Stimulated activated CD4-positive, alpha-beta T cell treated with anti-CD3 and anti-CD28 coated beads, Interleukin-1b, Interleukin-23, amount 100 ng/mL, for 1 hour (primary cell): ENCODE measurements at regions not wholly inside any gene's neighbourhood (a gene's known extent, or its start where the extent isn't known, plus 50 kb on each side); places are given as distances from the start of the nearest gene placed in this dataset.
"Not testable (repeated sequence)": the region's sequence is repeated elsewhere in the genome, so short reads cannot be mapped to it uniquely, and the experiment has no call there.

Experiments
- DNase-seq, 2 donors: peaks; one replicate each; pipeline ENCODE4 v3.0.0-alpha.2; 2020; ENCODE audit warnings: low read depth in 2 of 2

DNA sequence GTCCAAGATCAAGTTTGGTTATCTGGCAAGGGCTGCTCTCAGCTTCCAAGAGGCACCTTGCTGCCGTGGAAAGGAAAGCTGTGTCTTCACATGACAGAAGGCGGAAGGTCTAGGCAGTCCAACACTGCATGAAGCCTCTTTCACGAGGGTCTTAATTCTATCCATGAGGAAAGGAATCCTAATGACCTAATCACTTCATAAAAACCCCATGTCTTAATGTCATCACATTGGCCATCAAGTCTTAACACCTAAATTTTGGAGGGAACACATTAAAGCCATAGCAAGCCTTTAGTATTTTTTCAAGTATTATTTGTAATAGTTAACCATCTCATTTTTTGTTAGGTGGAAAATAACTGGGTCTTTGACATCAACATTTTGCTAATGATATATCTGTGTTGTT, 858.3 kb downstream of the FLRT2 start:
- no peak for DNase-seq

DNA sequence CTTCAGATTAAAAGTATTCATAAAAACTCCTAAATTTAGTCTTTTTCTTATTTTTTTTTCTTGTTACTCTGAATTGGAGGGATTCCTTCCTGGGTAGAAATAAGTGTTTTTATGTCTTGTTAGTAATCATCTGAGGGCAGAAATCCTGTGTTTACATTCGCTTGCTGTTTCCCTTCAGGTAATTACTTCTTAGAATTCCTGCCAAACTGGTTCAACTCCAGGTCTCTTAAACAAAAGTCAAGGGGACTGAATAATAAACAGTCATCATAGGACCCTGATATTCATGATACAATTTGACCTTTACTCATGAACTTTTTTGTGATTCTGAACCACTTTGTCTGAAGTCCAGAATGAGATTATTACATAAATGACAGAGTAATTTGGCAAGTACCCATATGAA, 843.9 kb downstream of the FLRT2 start:
- no peak for DNase-seq

DNA sequence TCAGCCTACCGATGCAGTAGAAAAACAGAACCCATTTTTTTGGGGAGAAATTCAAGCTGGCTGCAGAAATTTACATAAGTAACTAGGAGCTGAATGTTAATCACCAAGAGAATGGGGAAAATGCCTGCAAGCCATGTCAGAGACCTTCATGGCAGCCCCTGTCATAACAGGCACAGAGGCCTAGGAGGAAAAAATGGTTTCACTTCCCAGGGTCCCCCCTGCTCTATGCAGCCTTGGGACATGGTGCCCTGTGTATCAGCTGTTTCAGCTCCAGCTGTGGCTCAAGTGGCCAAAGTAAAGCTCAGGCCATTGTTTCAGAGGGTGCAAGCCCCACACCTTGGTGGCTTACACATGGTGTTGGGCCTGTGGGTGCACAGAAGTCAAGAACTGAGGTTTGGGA, 842.5 kb downstream of the FLRT2 start:
- no peak for DNase-seq

DNA sequence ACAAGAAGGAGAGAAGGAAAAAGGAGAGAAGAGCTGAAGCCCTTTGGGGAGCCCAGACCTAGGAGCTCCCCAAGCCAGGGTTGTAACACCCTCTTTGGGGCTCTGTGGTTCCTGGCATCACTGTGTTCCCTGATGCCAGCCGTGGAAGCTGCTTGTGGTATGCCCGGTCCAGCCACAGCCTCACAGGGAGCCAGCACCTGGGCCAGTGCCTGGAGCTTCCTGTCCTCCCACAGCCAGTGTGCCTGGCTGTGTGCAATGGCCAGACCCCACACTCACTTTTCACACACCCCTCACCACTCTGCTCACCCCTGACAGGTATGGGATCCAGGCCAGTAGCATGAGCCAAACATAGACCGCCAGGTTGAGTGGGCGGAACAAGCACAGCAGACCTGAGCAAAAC, 834.7 kb downstream of the FLRT2 start:
- DNase-seq, result no peak

DNA sequence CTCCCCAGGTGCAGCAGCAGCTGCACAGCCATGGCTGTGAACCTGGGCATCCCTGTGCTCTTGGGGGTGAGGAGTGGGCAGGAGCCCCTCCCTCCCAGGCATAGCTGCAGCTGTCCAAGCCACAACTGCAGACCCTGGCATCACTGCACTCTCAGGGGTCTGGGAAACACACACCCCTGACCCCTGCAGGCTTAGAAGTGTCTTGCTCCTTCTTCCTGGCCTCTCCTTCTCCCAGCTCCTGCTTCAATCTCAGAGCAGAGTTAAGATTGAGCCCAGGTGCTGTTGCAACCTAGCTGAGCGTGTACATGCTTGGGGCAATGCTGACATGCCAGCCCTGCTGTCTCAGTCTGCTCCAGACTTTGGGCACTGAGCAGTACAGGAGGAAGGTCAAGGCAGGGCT, 833.6 kb downstream of the FLRT2 start:
- DNase-seq, result no peak

DNA sequence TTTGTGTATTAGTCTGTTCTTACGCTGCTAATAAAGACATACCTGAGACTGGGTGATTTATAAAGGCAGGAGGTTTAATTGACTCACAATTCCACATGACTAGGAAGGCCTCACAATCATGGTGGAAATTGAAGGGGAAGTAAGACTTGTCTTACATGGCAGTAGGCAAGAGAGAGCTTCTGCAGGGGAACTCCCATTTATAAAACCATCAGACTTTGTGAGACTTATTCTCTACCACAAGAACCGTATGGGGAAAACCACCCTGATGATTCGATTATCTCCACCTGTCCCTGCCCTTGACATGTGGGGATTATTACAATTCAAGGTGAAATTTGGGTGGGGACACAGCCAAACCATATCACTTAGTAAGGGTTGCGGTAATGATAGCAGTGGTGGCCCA, 833.1 kb downstream of the FLRT2 start:
- no peak for DNase-seq

DNA sequence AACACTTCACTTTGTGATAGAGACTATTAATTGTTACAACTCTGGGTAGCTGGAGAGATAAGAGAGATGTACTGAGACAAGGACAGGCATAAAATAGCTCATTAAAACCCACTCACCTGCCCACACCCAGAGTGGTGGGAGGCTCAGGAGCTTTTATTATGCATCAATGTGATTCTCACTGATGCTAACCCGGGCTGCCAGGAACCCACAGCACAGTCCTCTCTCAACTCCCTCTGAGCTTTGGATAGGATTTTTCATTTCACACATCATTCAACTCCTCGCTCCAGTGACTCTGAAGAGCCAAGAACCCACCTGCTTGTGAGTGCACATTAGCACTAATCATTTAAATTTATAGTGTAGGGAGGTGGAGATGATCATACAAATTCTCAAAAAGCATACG, 827.9 kb downstream of the FLRT2 start:
- no peak for DNase-seq

DNA sequence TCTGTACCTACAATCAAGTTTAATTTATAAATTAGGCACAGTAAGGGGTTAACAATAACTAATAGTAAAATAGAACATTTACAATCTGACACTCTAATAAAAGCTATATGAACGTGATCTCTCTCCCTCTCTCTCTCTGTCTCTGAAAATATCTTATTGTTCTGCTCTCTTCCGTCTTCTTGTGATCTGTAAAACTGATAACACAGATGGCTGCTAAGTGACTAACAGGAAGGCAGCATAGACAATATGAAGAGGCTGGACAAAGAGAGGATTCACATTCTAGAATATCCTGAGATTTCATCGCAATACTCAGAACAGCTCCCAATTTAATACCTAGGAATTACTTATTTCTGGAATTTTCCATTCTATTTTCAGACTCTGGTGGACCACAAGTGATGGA, 827.2 kb downstream of the FLRT2 start:
- DNase-seq, result no peak

DNA sequence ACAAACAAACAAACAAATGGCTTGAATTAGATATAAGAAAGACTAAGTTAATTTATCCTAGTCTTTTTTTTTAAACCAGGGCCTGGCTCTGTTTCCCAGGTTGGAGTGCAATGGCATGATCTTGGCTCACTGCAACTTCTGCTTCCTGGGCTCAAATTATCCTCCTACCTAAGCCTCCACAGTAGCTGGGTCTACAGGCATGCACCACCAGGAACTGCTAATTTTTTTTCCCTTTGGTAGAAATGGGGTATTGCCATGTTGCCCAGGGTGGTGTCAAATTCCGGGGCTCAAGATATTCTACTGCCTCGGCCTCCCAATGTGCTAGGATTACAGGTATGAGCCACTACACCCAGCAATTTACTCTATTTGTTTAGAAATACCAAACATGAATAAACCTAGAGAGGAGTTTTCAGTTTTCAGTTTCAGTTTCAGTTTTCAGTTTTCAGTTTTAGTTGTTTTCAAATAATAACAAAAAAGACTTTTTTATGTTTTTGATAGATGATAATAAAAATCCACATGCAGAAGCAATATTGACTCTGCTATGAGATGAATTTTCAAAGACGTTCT, 817.0 kb downstream of the FLRT2 start:
- DNase-seq, result no peak

DNA sequence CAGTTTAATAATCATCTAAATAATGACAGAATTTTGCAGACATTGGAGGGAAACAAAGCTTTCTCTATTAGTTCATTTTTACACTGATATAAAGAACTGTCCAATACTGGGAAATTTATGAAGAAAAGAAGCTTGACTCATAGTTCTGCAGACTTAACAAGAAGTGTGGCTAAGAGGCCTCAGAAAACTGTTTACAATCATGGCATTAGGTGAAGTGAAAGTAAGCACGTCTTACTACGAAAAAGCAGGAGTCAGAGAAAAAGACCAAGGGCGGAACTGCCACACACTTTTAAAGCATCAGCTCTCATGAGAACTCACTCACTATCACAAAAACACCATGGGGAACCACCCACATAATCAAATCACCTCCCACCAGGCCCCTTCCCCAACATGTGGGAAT, 804.4 kb downstream of the FLRT2 start:
- no peak for DNase-seq

DNA sequence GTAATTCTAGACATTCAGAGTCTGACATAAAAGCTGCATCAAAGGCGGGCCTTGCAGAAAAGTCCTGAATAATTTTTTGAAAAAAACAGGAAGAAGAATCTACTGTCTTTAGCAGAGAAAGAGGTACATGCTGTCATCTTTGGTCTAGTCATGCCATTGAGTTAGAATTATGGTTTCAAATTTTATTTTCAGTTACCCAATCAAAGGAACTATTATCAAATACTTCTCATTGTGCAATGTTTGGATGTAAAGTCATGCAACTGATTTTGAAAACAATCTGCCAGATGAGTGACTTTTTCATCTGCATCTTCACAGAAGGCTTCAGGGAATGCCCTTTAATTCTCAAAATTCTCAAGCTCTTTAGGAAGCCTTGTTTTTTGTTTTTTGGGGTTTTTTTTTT, 803.5 kb downstream of the FLRT2 start:
- DNase-seq, result no peak

DNA sequence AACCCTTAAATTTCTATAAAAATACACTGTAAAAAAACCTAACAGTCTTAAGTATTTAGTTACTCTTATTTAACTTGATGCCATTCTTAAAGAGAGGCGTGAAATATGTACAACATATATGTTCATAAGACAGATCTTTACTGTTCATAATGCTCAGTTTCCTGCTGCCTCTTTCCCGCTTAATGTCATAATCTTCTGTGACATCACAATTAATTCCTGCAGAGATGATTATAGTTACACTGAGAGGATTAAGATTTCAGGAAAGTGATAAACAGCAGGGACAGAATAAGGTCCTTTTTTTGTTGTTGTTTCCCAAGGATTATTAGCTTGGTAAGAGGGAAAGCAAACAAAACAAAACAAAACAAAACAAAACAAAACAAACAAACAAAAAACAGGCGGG, 801.4 kb downstream of the FLRT2 start:
- DNase-seq, result no peak

DNA sequence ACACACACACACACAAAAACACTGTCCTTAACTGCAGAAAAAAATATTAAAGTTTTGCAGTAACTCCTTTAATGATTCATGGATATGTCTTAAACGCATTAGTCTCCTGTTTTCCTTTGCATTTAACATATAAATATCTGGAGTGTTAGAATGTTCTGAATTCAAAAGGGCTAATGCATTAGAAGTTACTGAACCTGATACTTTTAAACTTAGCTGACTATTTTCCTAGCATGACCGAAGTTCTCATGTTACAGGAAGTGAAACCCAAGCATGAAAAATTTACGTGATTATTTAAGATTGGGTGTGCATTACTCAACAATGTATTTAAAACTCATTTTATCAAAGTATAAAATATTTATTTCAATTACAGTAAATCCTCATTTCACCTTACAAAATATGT, 791.2 kb downstream of the FLRT2 start:
- no peak for DNase-seq

DNA sequence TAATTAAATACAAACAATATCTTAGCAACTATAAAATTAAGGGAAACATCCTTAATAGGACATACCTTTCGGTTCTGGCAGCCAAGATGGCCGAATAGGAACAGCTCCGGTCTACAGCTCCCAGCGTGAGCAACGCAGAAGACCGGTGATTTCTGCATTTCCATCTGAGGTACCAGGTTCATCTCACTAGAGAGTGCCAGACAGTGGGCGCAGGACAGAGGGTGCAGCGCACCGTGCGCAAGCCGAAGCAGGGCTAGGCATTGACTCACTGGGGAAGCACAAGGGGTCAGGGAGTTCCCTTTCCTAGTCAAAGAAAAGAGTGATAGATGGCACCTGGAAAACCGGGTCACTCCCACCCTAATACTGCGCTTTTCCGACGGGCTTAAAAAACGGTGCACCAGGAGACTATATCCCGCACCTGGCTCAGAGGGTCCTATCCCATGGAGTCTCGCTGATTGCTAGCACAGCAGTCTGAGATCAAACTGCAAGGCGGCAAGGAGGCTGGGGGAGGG, 782.3 kb downstream of the FLRT2 start:
- DNase-seq, result not testable (repeated sequence)

DNA sequence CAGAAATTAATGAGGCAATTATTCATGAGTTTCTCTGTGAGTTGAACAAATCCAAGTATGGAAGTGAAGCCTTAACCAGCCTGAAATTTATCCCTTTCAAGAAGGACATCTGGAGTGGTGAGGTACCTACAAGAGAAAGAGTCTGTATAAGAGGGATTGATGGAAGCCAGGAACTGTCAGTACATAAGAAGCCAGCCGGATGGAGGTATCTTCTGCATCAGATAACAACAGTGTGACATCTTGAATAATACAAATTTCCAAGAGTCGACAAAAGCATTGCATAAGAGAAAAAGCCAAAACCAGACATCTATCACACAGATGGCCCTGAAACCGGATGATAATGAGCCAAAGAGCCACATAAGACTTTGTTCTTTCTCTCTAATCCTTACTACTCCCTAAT, 781.2 kb downstream of the FLRT2 start:
- no peak for DNase-seq

DNA sequence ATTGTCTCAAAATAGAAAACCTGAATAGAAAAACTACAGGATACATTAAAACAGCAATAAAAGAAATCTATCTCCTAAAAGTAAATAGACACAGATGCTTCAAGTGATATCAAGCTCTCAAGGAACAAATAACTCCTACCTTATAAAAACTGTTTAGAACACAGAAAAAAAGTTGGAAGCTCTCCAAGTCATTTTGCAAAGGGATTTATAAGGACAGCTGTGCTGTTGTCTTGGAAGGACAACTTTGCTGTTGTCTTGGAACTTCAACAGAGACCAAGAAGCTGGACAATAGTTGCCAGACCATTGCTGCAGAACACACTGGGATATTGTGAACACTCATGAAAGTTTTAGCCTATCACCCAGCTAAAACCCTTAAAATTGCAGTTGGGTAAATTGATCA, 780.7 kb downstream of the FLRT2 start:
- DNase-seq, result no peak

DNA sequence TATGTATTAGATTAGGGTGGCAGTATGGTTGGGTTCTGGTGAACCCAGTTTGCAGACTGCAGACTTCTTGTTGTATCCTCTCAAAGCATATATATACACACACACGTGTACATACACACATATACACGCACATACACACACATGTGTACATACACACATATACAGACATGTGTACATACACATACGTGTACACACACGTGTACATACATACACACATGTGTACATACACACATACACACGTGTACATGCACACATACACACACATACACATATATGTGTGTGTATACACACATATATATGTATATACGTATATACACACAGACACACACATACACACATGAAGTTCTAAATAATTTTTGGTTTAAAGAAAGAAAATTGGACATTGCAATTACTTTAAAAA, 780.2 kb downstream of the FLRT2 start:
- no peak for DNase-seq

DNA sequence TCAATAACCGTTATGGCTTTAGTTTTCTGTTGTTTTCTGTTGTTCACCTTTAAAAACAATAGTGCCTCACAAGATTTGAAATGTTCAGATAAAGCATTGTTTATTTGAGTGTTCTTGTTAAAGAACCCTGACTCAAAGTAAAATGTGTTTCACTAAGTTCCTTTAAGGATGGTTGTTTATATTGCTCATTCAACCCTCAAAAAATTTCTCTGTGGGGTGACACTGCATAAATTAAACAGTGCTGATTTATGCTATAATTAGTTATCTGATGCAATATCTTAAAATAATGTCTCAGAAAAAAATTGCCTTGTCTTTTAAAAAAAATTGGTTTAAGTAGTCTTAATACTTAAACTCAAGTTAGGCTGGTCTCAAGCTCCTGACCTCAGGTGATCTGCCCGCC, 775.1 kb downstream of the FLRT2 start:
- DNase-seq, result no peak

DNA sequence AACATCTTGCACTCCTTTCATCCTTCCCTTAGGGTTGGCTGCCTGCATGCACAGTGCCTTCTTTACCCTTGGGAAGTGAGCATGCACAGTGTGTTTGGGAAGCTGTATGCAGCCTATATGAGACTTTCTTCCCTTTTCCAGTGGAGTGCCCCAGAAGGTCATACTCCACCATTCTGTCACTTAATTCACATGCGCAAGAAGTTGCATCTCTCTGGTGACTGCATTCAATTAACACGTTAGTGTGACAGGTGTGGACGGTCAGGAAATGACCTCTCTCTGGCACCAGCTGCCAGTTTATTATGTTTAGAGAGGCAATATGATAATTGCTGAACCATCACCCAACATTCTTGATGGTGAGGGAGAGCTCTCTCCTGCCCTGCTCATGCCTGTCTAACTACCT, 770.0 kb downstream of the FLRT2 start:
- no peak for DNase-seq

DNA sequence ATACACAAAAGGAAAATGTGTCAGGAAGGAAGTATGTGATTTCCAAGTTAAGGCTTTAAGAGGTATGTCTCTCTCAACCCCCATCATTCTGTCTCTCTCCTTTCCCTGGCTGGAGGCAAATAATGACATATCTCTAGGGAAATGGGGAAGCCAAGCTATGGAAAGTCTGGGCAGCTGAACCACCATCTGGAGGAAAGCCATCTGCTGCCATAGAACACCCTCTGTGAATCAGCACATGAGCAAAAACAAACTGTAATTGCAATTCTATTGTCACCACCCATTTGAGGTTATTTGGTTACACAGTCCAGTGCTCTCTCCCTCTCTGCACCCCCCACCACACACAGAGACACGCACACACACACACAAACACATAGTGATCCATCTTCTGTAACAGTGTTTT, 766.2 kb downstream of the FLRT2 start:
- no peak for DNase-seq

DNA sequence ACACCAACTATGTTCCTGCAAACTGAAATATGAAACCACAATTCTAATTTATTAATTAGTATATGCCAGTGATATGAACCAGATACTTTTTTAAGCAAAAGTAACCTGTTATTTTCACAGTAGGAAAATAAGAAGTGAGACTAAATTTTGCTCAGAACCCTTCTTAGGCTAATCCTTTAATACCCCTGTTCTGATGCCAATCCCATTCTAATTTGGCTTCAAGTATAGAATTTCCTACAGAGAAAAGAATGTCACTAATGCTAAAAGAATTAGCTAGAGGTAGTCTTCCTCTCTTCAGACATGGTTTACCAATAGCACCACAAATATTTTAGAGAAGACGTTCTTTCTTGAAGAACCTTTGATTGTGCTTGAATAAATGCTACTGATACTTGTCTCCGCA, 758.4 kb downstream of the FLRT2 start:
- no peak for DNase-seq

DNA sequence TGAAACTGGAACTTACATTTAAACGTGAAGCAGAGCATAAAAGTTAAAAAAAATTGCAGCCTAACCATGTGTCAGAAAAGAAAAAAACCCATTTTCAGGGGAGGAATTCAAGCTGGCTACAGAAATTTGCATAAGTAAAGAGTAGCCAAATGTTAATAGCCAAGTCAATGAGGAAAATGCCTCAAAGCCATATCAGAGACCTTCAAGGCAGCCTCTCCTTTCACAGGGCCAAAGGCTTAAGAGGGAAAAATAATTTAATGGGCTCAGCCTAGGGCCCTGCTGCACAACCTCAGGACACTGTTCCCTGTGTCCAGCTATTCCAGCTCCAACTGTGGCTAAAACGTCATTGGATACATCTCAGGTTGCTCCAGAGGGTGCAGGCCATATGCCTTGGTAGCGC, 749.5 kb downstream of the FLRT2 start:
- DNase-seq, result no peak

DNA sequence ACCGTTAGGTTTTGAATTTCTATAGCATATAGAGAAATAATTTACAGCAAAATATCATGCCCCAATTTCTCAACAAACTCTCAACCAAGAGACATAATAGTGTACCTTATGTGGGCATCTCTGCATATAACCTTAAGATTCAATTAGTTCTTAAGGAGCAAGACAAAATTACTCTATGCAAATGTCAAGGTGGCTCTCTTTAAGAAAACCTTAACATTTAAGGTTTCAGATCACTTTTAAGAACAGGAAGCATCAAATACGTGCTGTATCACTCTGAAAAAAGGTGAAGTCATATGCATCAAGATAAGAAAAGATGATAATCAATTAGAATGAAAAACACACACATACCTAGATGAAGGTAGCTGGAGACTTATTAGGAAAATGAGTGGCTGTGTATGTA, 728.0 kb downstream of the FLRT2 start:
- DNase-seq, result no peak

DNA sequence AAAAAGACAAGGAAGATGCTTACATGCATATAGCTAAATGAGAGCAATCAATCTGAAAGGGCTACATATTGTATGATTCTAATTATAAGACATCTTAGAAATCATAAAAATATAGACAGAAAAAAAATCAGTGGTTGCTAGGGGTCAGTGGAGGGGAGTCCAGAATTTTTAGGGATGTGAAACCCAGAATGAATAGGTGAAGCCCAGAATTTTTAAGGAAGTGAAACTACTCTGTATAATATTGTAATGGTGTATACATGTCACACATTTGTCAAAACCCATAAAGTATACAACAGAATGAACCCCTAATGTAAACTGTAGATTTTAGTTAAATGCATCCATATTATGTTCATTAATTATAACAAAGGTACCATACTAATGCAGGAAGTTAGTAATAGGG, 713.2 kb downstream of the FLRT2 start:
- no peak for DNase-seq

DNA sequence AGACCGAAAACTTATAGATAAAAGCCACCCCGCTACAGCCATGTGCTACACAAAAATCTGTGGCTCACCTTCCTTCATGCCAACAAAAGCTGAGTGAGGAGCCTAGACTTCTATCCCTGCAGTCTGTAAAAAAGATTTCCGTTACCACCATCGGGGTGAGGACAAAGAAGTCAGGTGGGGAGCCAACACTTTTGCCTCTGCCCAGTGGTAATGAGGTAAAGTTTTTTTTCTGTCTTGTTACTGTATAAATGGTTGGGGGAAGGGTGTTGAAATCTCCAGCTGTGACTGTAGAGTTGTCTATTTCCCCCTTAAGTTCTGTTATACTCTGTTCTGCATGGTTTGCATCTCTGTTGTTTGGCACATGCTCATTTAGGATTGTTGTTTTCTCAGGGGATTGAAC, 707.8 kb downstream of the FLRT2 start:
- no peak for DNase-seq
